ENCODE measurements at regions not wholly inside any gene's neighbourhood (a gene's known extent, or its start where the extent isn't known, plus 50 kb on each side); places are given as distances from the start of the nearest gene placed in this dataset.

- TF ChIP-seq CTCF (IDR thresholded peaks at IDR 0.05; ENCODE audit: low read depth, low read length, missing input control) (no peak), RXRA (IDR thresholded peaks at IDR 0.05) (no peak), GABPA (IDR thresholded peaks at IDR 0.05 in 1 of 2, conservative IDR thresholded peaks at IDR 0.05 in 1 of 2) (no peak), RAD21 (IDR thresholded peaks at IDR 0.05) (no peak), TAF1 (conservative IDR thresholded peaks at IDR 0.05) (no peak), JUND (IDR thresholded peaks at IDR 0.05) (no peak), EGR1 (IDR thresholded peaks at IDR 0.05; ENCODE audit: low read depth in 2 of 2) (no peak), SP1 (IDR thresholded peaks at IDR 0.05) (no peak), YY1 (IDR thresholded peaks at IDR 0.05) (no peak), MAX (IDR thresholded peaks at IDR 0.05) (no peak), HNF4A (conservative IDR thresholded peaks at IDR 0.05) (no peak)
- TF ChIP-seq, protein P1, sequence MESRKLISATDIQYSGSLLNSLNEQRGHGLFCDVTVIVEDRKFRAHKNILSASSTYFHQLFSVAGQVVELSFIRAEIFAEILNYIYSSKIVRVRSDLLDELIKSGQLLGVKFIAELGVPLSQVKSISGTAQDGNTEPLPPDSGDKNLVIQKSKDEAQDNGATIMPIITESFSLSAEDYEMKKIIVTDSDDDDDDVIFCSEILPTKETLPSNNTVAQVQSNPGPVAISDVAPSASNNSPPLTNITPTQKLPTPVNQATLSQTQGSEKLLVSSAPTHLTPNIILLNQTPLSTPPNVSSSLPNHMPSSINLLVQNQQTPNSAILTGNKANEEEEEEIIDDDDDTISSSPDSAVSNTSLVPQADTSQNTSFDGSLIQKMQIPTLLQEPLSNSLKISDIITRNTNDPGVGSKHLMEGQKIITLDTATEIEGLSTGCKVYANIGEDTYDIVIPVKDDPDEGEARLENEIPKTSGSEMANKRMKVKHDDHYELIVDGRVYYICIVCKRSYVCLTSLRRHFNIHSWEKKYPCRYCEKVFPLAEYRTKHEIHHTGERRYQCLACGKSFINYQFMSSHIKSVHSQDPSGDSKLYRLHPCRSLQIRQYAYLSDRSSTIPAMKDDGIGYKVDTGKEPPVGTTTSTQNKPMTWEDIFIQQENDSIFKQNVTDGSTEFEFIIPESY (IDR thresholded peaks at IDR 0.05): no peak
Measured at GRCh38 chr11:107222916-107223460, 204.7 kb upstream of the GUCY1A2 start.

All from liver (tissue), 3 donors.